ENCODE measurements at regions not wholly inside any gene's neighbourhood (a gene's known extent, or its start where the extent isn't known, plus 50 kb on each side); places are given as distances from the start of the nearest gene placed in this dataset.

GRCh38 chr3:125645616-125646015 is 50.3 kb upstream of the OSBPL11 start:
- H3K4me3 ChIP-seq (ENCODE audit: low read depth, low read length) = no peak overlapping the region

GRCh38 chr3:125646581-125646980 is 51.3 kb upstream of the OSBPL11 start:
- Histone ChIP-seq H3K4me3 (ENCODE audit: low read depth, low read length) (no peak overlapping the region), H3K36me3 (ENCODE audit: control insufficient read depth, insufficient read depth, low read length) (no peaks in the 10 kb centered on the region), H3K4me1 (ENCODE audit: control insufficient read depth, insufficient read depth, low read length) (peaks cover 8% of the 10 kb centered on the region), H3K27me3 (ENCODE audit: control insufficient read depth, insufficient read depth, low read length) (no peaks in the 10 kb centered on the region), H3K9me3 (ENCODE audit: control insufficient read depth, insufficient read depth, low read length) (no peaks in the 10 kb centered on the region), H3K9ac (ENCODE audit: low read depth, low read length) (no peak overlapping the region)

More at GRCh38 chr3:125645616-125646015, 50.3 kb upstream of the OSBPL11 start:
- Histone ChIP-seq H3K36me3 (ENCODE audit: control insufficient read depth, insufficient read depth, low read length) (no peaks in the 10 kb centered on the region), H3K9me3 (ENCODE audit: control insufficient read depth, insufficient read depth, low read length) (no peaks in the 10 kb centered on the region), H3K27me3 (ENCODE audit: control insufficient read depth, insufficient read depth, low read length) (no peaks in the 10 kb centered on the region), H3K9ac (ENCODE audit: low read depth, low read length) (no peak overlapping the region), H3K4me1 (ENCODE audit: control insufficient read depth, insufficient read depth, low read length) (peaks cover 8% of the 10 kb centered on the region)

- Histone ChIP-seq H3K4me1 (ENCODE audit: control insufficient read depth, insufficient read depth, low read length) (peaks cover 8% of the 10 kb centered on the region), H3K27me3 (ENCODE audit: control insufficient read depth, insufficient read depth, low read length) (no peaks in the 10 kb centered on the region), H3K9ac (ENCODE audit: low read depth, low read length) (no peak overlapping the region), H3K36me3 (ENCODE audit: control insufficient read depth, insufficient read depth, low read length) (no peaks in the 10 kb centered on the region), H3K4me3 (ENCODE audit: low read depth, low read length) (no peak overlapping the region), H3K9me3 (ENCODE audit: control insufficient read depth, insufficient read depth, low read length) (no peaks in the 10 kb centered on the region)
These were observed 52.2 kb upstream of the OSBPL11 start for GRCh38 chr3:125647318-125648014.

- Histone ChIP-seq H3K4me1 (ENCODE audit: control insufficient read depth, insufficient read depth, low read length) (peaks cover 8% of the 10 kb centered on the region), H3K36me3 (ENCODE audit: control insufficient read depth, insufficient read depth, low read length) (no peaks in the 10 kb centered on the region), H3K9me3 (ENCODE audit: control insufficient read depth, insufficient read depth, low read length) (no peaks in the 10 kb centered on the region), H3K27me3 (ENCODE audit: control insufficient read depth, insufficient read depth, low read length) (no peaks in the 10 kb centered on the region), H3K9ac (ENCODE audit: low read depth, low read length) (no peak overlapping the region), H3K4me3 (ENCODE audit: low read depth, low read length) (no peak overlapping the region)
These were observed 55.9 kb upstream of the OSBPL11 start for GRCh38 chr3:125651244-125651643.

GRCh38 chr3:125652349-125652748 is 57.1 kb upstream of the OSBPL11 start:
- H3K36me3 ChIP-seq (ENCODE audit: control insufficient read depth, insufficient read depth, low read length) = no peaks in the 10 kb centered on the region
- H3K9ac ChIP-seq (ENCODE audit: low read depth, low read length) = no peak overlapping the region
- H3K4me1 ChIP-seq (ENCODE audit: control insufficient read depth, insufficient read depth, low read length) = peaks cover 8% of the 10 kb centered on the region
- no peaks in the 10 kb centered on the region for H3K27me3 ChIP-seq (ENCODE audit: control insufficient read depth, insufficient read depth, low read length)
- H3K4me3 ChIP-seq (ENCODE audit: low read depth, low read length) = no peak overlapping the region
- H3K9me3 ChIP-seq (ENCODE audit: control insufficient read depth, insufficient read depth, low read length) = no peaks in the 10 kb centered on the region

GRCh38 chr3:125654526-125654925 is 59.2 kb upstream of the OSBPL11 start:
- Histone ChIP-seq H3K36me3 (ENCODE audit: control insufficient read depth, insufficient read depth, low read length) (no peaks in the 10 kb centered on the region), H3K9me3 (ENCODE audit: control insufficient read depth, insufficient read depth, low read length) (no peaks in the 10 kb centered on the region), H3K9ac (ENCODE audit: low read depth, low read length) (no peak overlapping the region), H3K4me1 (ENCODE audit: control insufficient read depth, insufficient read depth, low read length) (no peaks in the 10 kb centered on the region), H3K27me3 (ENCODE audit: control insufficient read depth, insufficient read depth, low read length) (no peaks in the 10 kb centered on the region), H3K4me3 (ENCODE audit: low read depth, low read length) (no peak overlapping the region)

GRCh38 chr3:125662675-125663074 is 67.4 kb upstream of the OSBPL11 start:
- Histone ChIP-seq H3K36me3 (ENCODE audit: control insufficient read depth, insufficient read depth, low read length) (no peaks in the 10 kb centered on the region), H3K4me1 (ENCODE audit: control insufficient read depth, insufficient read depth, low read length) (no peaks in the 10 kb centered on the region), H3K4me3 (ENCODE audit: low read depth, low read length) (no peak overlapping the region), H3K9me3 (ENCODE audit: control insufficient read depth, insufficient read depth, low read length) (no peaks in the 10 kb centered on the region), H3K27me3 (ENCODE audit: control insufficient read depth, insufficient read depth, low read length) (no peaks in the 10 kb centered on the region), H3K9ac (ENCODE audit: low read depth, low read length) (no peak overlapping the region)

GRCh38 chr3:125670352-125670751 is 75.1 kb upstream of the OSBPL11 start:
- no peaks in the 10 kb centered on the region for H3K27me3 ChIP-seq (ENCODE audit: control insufficient read depth, insufficient read depth, low read length)
- no peak overlapping the region for H3K4me3 ChIP-seq (ENCODE audit: low read depth, low read length)
- no peaks in the 10 kb centered on the region for H3K4me1 ChIP-seq (ENCODE audit: control insufficient read depth, insufficient read depth, low read length)
- H3K9ac ChIP-seq (ENCODE audit: low read depth, low read length) = no peak overlapping the region
- no peaks in the 10 kb centered on the region for H3K36me3 ChIP-seq (ENCODE audit: control insufficient read depth, insufficient read depth, low read length)
- no peaks in the 10 kb centered on the region for H3K9me3 ChIP-seq (ENCODE audit: control insufficient read depth, insufficient read depth, low read length)

- no peaks in the 10 kb centered on the region for H3K4me1 ChIP-seq (ENCODE audit: control insufficient read depth, insufficient read depth, low read length)
- no peaks in the 10 kb centered on the region for H3K9me3 ChIP-seq (ENCODE audit: control insufficient read depth, insufficient read depth, low read length)
- H3K4me3 ChIP-seq (ENCODE audit: low read depth, low read length) = no peak overlapping the region
- H3K27me3 ChIP-seq (ENCODE audit: control insufficient read depth, insufficient read depth, low read length) = no peaks in the 10 kb centered on the region
- H3K36me3 ChIP-seq (ENCODE audit: control insufficient read depth, insufficient read depth, low read length) = no peaks in the 10 kb centered on the region
- no peak overlapping the region for H3K9ac ChIP-seq (ENCODE audit: low read depth, low read length)
These were observed 75.6 kb upstream of the OSBPL11 start for GRCh38 chr3:125670945-125671344.

- Histone ChIP-seq H3K9ac (ENCODE audit: low read depth, low read length) (no peak overlapping the region), H3K27me3 (ENCODE audit: control insufficient read depth, insufficient read depth, low read length) (no peaks in the 10 kb centered on the region), H3K36me3 (ENCODE audit: control insufficient read depth, insufficient read depth, low read length) (no peaks in the 10 kb centered on the region), H3K4me1 (ENCODE audit: control insufficient read depth, insufficient read depth, low read length) (no peaks in the 10 kb centered on the region), H3K4me3 (ENCODE audit: low read depth, low read length) (no peak overlapping the region), H3K9me3 (ENCODE audit: control insufficient read depth, insufficient read depth, low read length) (no peaks in the 10 kb centered on the region)
These were observed 76.4 kb upstream of the OSBPL11 start for GRCh38 chr3:125671461-125672243.

GRCh38 chr3:125675791-125676190 is 80.5 kb upstream of the OSBPL11 start:
- Histone ChIP-seq H3K4me3 (ENCODE audit: low read depth, low read length) (no peak overlapping the region), H3K36me3 (ENCODE audit: control insufficient read depth, insufficient read depth, low read length) (no peaks in the 10 kb centered on the region), H3K9ac (ENCODE audit: low read depth, low read length) (no peak overlapping the region), H3K27me3 (ENCODE audit: control insufficient read depth, insufficient read depth, low read length) (no peaks in the 10 kb centered on the region), H3K9me3 (ENCODE audit: control insufficient read depth, insufficient read depth, low read length) (no peaks in the 10 kb centered on the region), H3K4me1 (ENCODE audit: control insufficient read depth, insufficient read depth, low read length) (no peaks in the 10 kb centered on the region)

- Histone ChIP-seq H3K27me3 (ENCODE audit: control insufficient read depth, insufficient read depth, low read length) (no peaks in the 10 kb centered on the region), H3K4me3 (ENCODE audit: low read depth, low read length) (no peak overlapping the region), H3K9ac (ENCODE audit: low read depth, low read length) (no peak overlapping the region), H3K4me1 (ENCODE audit: control insufficient read depth, insufficient read depth, low read length) (no peaks in the 10 kb centered on the region), H3K36me3 (ENCODE audit: control insufficient read depth, insufficient read depth, low read length) (no peaks in the 10 kb centered on the region), H3K9me3 (ENCODE audit: control insufficient read depth, insufficient read depth, low read length) (no peaks in the 10 kb centered on the region)
These were observed 84.0 kb upstream of the OSBPL11 start for GRCh38 chr3:125679258-125679657.

Data from iPS-15b (cell line).